Smooth muscle cell (in vitro differentiated cells): ENCODE measurements at regions not wholly inside any gene's neighbourhood (a gene's known extent, or its start where the extent isn't known, plus 50 kb on each side); places are given as distances from the start of the nearest gene placed in this dataset.

Experiments
- DNase-seq: peaks from one replicate; lab custom pipeline; 2025; ENCODE audit not compliant: unreplicated experiment; lab: John Stamatoyannopoulos, UW
- H2AFZ ChIP-seq: fragments of 200-600 bp; sonication (generic); 2 replicates; pipeline ENCODE4 v1.6.0; 2016; ENCODE audit warnings: antibody characterized with exemption, low read depth, mild to moderate bottlenecking
- H3F3A ChIP-seq: fragments of 200-600 bp; sonication (generic); 2 replicates; pipeline ENCODE4 v1.6.0; 2017; ENCODE audit warnings: antibody characterized with exemption, low read depth
- H3K27ac ChIP-seq: fragments of 200-600 bp; sonication (generic); 2 replicates; pipeline ENCODE4 v1.5.1; 2016; ENCODE audit warnings: low read depth, mild to moderate bottlenecking
- H3K27me3 ChIP-seq: fragments of 200-600 bp; sonication (generic); 2 replicates; pipeline ENCODE4 v1.6.1; 2016; ENCODE audit warnings: low read depth, mild to moderate bottlenecking
- H3K36me3 ChIP-seq: fragments of 200-600 bp; sonication (generic); 2 replicates; pipeline ENCODE4 v1.5.1; 2016; ENCODE audit warnings: low read depth
- H3K4me1 ChIP-seq: fragments of 200-600 bp; sonication (generic); 2 replicates; pipeline ENCODE4 v1.5.1; 2016; ENCODE audit warnings: low read depth
- H3K4me2 ChIP-seq: fragments of 200-600 bp; sonication (generic); 2 replicates; pipeline ENCODE4 v1.6.0; 2016; ENCODE audit warnings: mild to moderate bottlenecking
- H3K4me3 ChIP-seq: fragments of 200-600 bp; sonication (generic); 2 replicates; pipeline ENCODE4 v1.5.1; 2016; ENCODE audit warnings: mild to moderate bottlenecking
- H3K79me2 ChIP-seq: fragments of 200-600 bp; sonication (generic); 2 replicates; pipeline ENCODE4 v1.6.0; 2016; ENCODE audit warnings: low read depth, mild to moderate bottlenecking
- H3K9ac ChIP-seq: fragments of 200-600 bp; sonication (generic); 2 replicates; pipeline ENCODE4 v1.6.0; 2016; ENCODE audit warnings: low read depth
- H3K9me3 ChIP-seq: fragments of 200-600 bp; sonication (generic); replicated peaks from 2 replicates; pipeline ENCODE4 v1.5.1; 2016; ENCODE audit warnings: low read depth
- H4K20me1 ChIP-seq: fragments of 200-600 bp; sonication (generic); 2 replicates; pipeline ENCODE4 v1.6.0; 2016; ENCODE audit warnings: low read depth
- WGBS: methylation state at CpG from one replicate; pipeline ENCODE4 v1.1.7; 2016; ENCODE audit warnings: low lambda C conversion rate; 5-methylcytosine and 5-hydroxymethylcytosine counted together
- TF ChIP-seq, protein P1 (sequence below): fragments of 200-600 bp; sonication (generic); IDR thresholded peaks from 2 replicates; pipeline ENCODE4 v1.5.1; 2017; ENCODE audit warnings: borderline replicate concordance, mild to moderate bottlenecking, antibody characterized with exemption; ENCODE audit not compliant: insufficient read depth, poor library complexity, severe bottlenecking

GRCh38 chr12:102609996-102610395, 129.6 kb upstream of the IGF1 start:
- no peak overlapping the region for H3K4me3 ChIP-seq
- H3K4me2 ChIP-seq: no peak overlapping the region
- no peaks in the 10 kb centered on the region for H3K79me2 ChIP-seq
- no peaks in the 10 kb centered on the region for H3K4me1 ChIP-seq
- no peak for DNase-seq
- TF ChIP-seq, protein P1, sequence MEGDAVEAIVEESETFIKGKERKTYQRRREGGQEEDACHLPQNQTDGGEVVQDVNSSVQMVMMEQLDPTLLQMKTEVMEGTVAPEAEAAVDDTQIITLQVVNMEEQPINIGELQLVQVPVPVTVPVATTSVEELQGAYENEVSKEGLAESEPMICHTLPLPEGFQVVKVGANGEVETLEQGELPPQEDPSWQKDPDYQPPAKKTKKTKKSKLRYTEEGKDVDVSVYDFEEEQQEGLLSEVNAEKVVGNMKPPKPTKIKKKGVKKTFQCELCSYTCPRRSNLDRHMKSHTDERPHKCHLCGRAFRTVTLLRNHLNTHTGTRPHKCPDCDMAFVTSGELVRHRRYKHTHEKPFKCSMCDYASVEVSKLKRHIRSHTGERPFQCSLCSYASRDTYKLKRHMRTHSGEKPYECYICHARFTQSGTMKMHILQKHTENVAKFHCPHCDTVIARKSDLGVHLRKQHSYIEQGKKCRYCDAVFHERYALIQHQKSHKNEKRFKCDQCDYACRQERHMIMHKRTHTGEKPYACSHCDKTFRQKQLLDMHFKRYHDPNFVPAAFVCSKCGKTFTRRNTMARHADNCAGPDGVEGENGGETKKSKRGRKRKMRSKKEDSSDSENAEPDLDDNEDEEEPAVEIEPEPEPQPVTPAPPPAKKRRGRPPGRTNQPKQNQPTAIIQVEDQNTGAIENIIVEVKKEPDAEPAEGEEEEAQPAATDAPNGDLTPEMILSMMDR: no peak
- H3K27me3 ChIP-seq: no peaks in the 10 kb centered on the region
- H3K9me3 ChIP-seq: no peaks in the 10 kb centered on the region
- H3K36me3 ChIP-seq: no peaks in the 10 kb centered on the region
- H3F3A ChIP-seq: no peaks in the 10 kb centered on the region
- H4K20me1 ChIP-seq: no peaks in the 10 kb centered on the region
- no peak overlapping the region for H3K27ac ChIP-seq
- WGBS: 85% methylated on average over 1 of the region's 1 CpG
- H2AFZ ChIP-seq: no peak overlapping the region
- H3K9ac ChIP-seq: no peak overlapping the region

DNA sequence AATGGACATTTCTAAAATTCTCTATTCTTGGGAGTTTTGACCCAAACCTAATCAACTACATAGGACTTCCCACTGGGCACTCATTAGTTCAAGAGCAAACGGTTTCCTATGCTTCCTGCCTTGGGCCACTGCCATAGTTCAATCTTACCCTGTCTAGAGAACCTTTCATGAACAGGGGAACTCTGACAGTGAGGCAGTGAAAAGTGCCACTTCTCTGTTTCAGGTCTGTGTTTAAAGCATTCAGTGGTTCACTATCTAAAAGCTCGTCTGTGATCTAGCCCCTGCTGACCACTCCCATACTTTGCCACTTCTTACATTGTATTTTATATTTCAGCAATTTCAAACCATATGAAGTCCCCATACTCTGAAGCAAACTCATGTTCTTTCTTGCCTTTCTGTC, 122.7 kb upstream of the IGF1 start:
- no peak for DNase-seq
- Histone ChIP-seq H3K4me2 (no peak overlapping the region), H3K9ac (no peak overlapping the region), H3K4me1 (no peaks in the 10 kb centered on the region), H3F3A (no peaks in the 10 kb centered on the region), H3K36me3 (no peaks in the 10 kb centered on the region), H2AFZ (no peak overlapping the region), H3K27me3 (no peaks in the 10 kb centered on the region), H4K20me1 (no peaks in the 10 kb centered on the region), H3K4me3 (no peak overlapping the region), H3K9me3 (no peaks in the 10 kb centered on the region), H3K79me2 (no peaks in the 10 kb centered on the region), H3K27ac (no peak overlapping the region)
- TF ChIP-seq, protein P1: no peak
- WGBS: 81% methylated on average over 2 of the region's 2 CpGs

GRCh38 chr12:102602521-102602920, 122.2 kb upstream of the IGF1 start:
- H3K4me2 ChIP-seq: no peak overlapping the region
- 91% methylated on average over 1 of the region's 1 CpG for WGBS
- H3K4me3 ChIP-seq: no peak overlapping the region
- H3K27me3 ChIP-seq: no peaks in the 10 kb centered on the region
- H3K79me2 ChIP-seq: no peaks in the 10 kb centered on the region
- H3K4me1 ChIP-seq: no peaks in the 10 kb centered on the region
- no peaks in the 10 kb centered on the region for H3F3A ChIP-seq
- no peaks in the 10 kb centered on the region for H3K9me3 ChIP-seq
- H3K36me3 ChIP-seq: no peaks in the 10 kb centered on the region
- H3K9ac ChIP-seq: no peak overlapping the region
- no peak overlapping the region for H3K27ac ChIP-seq
- TF ChIP-seq, protein P1: no peak
- H4K20me1 ChIP-seq: no peaks in the 10 kb centered on the region
- DNase-seq: no peak
- H2AFZ ChIP-seq: no peak overlapping the region

- H3K4me2 ChIP-seq: no peak overlapping the region
- H3F3A ChIP-seq: no peaks in the 10 kb centered on the region
- no peaks in the 10 kb centered on the region for H4K20me1 ChIP-seq
- H3K27ac ChIP-seq: no peak overlapping the region
- H3K4me1 ChIP-seq: no peaks in the 10 kb centered on the region
- no peaks in the 10 kb centered on the region for H3K36me3 ChIP-seq
- H3K9ac ChIP-seq: no peak overlapping the region
- H3K4me3 ChIP-seq: no peak overlapping the region
- 93% methylated on average over 5 of the region's 5 CpGs for WGBS
- no peaks in the 10 kb centered on the region for H3K9me3 ChIP-seq
- H2AFZ ChIP-seq: no peak overlapping the region
- TF ChIP-seq, protein P1: no peak
- no peaks in the 10 kb centered on the region for H3K27me3 ChIP-seq
- no peak for DNase-seq
- H3K79me2 ChIP-seq: no peaks in the 10 kb centered on the region
Measured at GRCh38 chr12:102601621-102602020, 121.3 kb upstream of the IGF1 start.
